Astrocyte (in vitro differentiated cells and primary cell): ENCODE measurements at regions not wholly inside any gene's neighbourhood (a gene's known extent, or its start where the extent isn't known, plus 50 kb on each side); places are given as distances from the start of the nearest gene placed in this dataset.

ENCODE experiments used
- DNase-seq: peaks from one replicate; pipeline ENCODE4 v3.0.0-alpha.2; 2010; ENCODE audit warnings: low read depth
- FAIRE-seq: peaks from 2 replicates; lab custom pipeline; 2011; peaks lifted over from hg19 to GRCh38; lab: Jason Lieb, UNC
- H2AFZ ChIP-seq: 2 replicates; pipeline ENCODE4 v1.6.0; 2012; ENCODE audit warnings: low read depth, low read length, inconsistent platforms
- H3K27ac ChIP-seq: 2 replicates; pipeline ENCODE4 v1.5.1; 2011; ENCODE audit warnings: low read depth, low read length, inconsistent platforms
- H3K27me3 ChIP-seq: 2 replicates; pipeline ENCODE4 v1.6.0; 2011; ENCODE audit warnings: low read length, inconsistent platforms; ENCODE audit not compliant: insufficient read depth
- H3K36me3 ChIP-seq: 2 replicates; pipeline ENCODE4 v1.5.1; 2011; ENCODE audit warnings: low read length, inconsistent platforms; ENCODE audit not compliant: insufficient read depth
- H3K4me1 ChIP-seq: 2 replicates; pipeline ENCODE4 v1.5.1; 2011; ENCODE audit warnings: low read length, inconsistent platforms; ENCODE audit not compliant: insufficient read depth
- H3K4me2 ChIP-seq: 2 replicates; pipeline ENCODE4 v1.6.0; 2012; ENCODE audit warnings: low read length, inconsistent platforms
- H3K4me3 ChIP-seq: 2 replicates; pipeline ENCODE4 v1.5.1; 2011; ENCODE audit warnings: low read depth, mild to moderate bottlenecking, low read length, inconsistent platforms; ENCODE audit not compliant: insufficient read depth
- H3K79me2 ChIP-seq: 2 replicates; pipeline ENCODE4 v1.6.0; 2012; ENCODE audit warnings: mild to moderate bottlenecking, low read length, inconsistent platforms; ENCODE audit not compliant: insufficient read depth
- H3K9ac ChIP-seq: 2 replicates; pipeline ENCODE4 v1.6.0; 2012; ENCODE audit warnings: mild to moderate bottlenecking, low read length, inconsistent platforms
- H3K9me3 ChIP-seq: 2 replicates; pipeline ENCODE4 v1.5.1; 2012; ENCODE audit warnings: low read depth, mild to moderate bottlenecking, low read length, inconsistent platforms; ENCODE audit not compliant: insufficient read depth
- H4K20me1 ChIP-seq: 2 replicates; pipeline ENCODE4 v1.6.0; 2012; ENCODE audit warnings: low read length, inconsistent platforms; ENCODE audit not compliant: insufficient read depth
- H3K27ac Mint-ChIP-seq: one replicate; pipeline ENCODE4 v1.8.0; 2021; ENCODE audit warnings: mild to moderate bottlenecking, mixed read lengths; ENCODE audit not compliant: unreplicated experiment
- H3K27me3 Mint-ChIP-seq: one replicate; pipeline ENCODE4 v1.8.0; 2021; ENCODE audit warnings: low read depth, mixed read lengths; ENCODE audit not compliant: unreplicated experiment
- H3K36me3 Mint-ChIP-seq: one replicate; pipeline ENCODE4 v1.8.0; 2021; ENCODE audit warnings: low read depth, mixed read lengths; ENCODE audit not compliant: unreplicated experiment
- H3K4me1 Mint-ChIP-seq: one replicate; pipeline ENCODE4 v1.8.0; 2021; ENCODE audit warnings: low read depth, mixed read lengths; ENCODE audit not compliant: unreplicated experiment
- H3K4me3 Mint-ChIP-seq: one replicate; pipeline ENCODE4 v1.8.0; 2021; ENCODE audit warnings: mild to moderate bottlenecking, moderate library complexity, mixed read lengths; ENCODE audit not compliant: unreplicated experiment
- H3K9me3 Mint-ChIP-seq: one replicate; pipeline ENCODE4 v1.8.0; 2021; ENCODE audit warnings: mild to moderate bottlenecking, mixed read lengths; ENCODE audit not compliant: unreplicated experiment
- EZH2 ChIP-seq: IDR thresholded peaks from 2 replicates; pipeline ENCODE4 v1.6.1; 2012; ENCODE audit warnings: mild to moderate bottlenecking, low read length, inconsistent platforms; ENCODE audit not compliant: insufficient read depth
- TF ChIP-seq, protein P1 (sequence below): IDR thresholded peaks from 2 replicates; pipeline ENCODE4 v1.5.1; 2011; ENCODE audit warnings: low read depth, mild to moderate bottlenecking, inconsistent platforms, low read length, moderate library complexity; ENCODE audit not compliant: insufficient read depth

DNA sequence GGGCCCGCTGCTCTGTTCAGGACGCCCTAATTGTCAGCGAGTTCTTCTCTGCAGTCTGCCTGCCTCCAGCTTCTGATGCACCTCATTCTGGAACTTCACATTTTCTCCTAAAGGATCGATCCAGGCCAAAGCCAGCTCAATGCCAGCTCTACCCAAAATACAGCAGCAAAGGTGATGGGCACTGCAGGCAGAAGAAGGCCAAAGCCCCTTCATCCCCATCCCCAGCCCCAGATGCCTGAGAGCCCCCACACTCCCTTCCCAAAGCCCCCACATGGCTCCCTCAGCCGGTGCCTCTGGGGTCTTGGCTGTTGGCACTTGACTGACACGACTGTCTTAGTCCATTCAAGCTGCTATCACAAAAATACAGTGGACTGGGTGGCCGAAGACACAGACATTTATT lies 410.3 kb downstream of the BRD1 start:
- FAIRE-seq (no peak), DNase-seq (no peak)
- Histone ChIP-seq H3K4me2 (no peak overlapping the region), H3K9ac (no peak overlapping the region), H3K27me3 (no peaks in the 10 kb centered on the region), H4K20me1 (no peaks in the 10 kb centered on the region), H3K79me2 (no peaks in the 10 kb centered on the region), H3K9me3 (peaks cover 13% of the 10 kb centered on the region), H3K4me1 (no peaks in the 10 kb centered on the region), H3K27ac (no peak overlapping the region), H3K36me3 (no peaks in the 10 kb centered on the region), H2AFZ (no peak overlapping the region), H3K4me3 (no peak overlapping the region)
- H3K27ac Mint-ChIP-seq: no peak overlapping the region
- no peak for TF ChIP-seq EZH2
- TF ChIP-seq, protein P1, sequence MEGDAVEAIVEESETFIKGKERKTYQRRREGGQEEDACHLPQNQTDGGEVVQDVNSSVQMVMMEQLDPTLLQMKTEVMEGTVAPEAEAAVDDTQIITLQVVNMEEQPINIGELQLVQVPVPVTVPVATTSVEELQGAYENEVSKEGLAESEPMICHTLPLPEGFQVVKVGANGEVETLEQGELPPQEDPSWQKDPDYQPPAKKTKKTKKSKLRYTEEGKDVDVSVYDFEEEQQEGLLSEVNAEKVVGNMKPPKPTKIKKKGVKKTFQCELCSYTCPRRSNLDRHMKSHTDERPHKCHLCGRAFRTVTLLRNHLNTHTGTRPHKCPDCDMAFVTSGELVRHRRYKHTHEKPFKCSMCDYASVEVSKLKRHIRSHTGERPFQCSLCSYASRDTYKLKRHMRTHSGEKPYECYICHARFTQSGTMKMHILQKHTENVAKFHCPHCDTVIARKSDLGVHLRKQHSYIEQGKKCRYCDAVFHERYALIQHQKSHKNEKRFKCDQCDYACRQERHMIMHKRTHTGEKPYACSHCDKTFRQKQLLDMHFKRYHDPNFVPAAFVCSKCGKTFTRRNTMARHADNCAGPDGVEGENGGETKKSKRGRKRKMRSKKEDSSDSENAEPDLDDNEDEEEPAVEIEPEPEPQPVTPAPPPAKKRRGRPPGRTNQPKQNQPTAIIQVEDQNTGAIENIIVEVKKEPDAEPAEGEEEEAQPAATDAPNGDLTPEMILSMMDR: no peak
- H3K36me3 Mint-ChIP-seq: no peaks in the 10 kb centered on the region
- H3K4me1 Mint-ChIP-seq: no peaks in the 10 kb centered on the region
- H3K9me3 Mint-ChIP-seq: no peaks in the 10 kb centered on the region
- H3K27me3 Mint-ChIP-seq: peaks cover 15% of the 10 kb centered on the region
- H3K4me3 Mint-ChIP-seq: no peak overlapping the region

DNA sequence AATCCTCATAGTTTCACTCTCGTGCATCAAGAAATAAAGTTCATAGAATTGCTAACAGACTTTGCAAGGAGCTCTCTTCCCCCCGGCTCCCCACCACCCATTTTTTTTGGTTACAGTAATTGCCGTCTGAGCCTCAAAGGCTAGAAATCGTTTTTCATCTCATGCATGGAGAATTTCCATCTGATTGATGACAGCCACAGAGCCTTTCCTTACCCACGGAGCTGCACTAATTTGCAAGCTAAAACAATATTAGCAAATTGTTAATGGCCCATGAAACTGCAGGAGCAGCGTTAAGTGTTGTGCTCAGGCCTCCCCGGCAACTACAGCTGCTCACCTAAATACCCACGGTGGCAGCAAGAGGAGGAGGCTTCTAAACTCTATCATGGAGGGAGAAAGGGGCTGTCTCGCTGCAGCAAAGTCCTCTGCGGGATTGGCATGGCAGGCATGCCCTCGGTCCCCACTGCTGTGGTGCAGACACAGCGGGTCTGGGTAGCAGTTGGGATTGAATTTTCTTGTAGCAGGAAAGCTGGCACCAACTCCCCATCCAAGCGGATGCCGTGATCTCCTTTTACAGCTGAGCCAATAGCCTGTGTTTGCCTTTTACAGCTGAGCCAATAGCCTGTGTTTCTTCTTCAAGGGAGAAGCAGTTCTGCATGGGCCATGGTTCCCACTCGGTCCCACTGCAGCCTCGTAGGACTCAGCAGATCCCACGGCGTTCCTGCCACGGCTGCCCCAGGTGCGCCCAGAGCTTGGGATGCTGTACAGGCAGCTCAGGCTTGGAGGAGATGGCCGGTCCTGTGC lies 412.3 kb downstream of the BRD1 start:
- no peaks in the 10 kb centered on the region for H3K79me2 ChIP-seq
- no peak overlapping the region for H3K27ac Mint-ChIP-seq
- no peak overlapping the region for H3K27ac ChIP-seq
- no peaks in the 10 kb centered on the region for H3K4me1 Mint-ChIP-seq
- no peak overlapping the region for H3K4me3 Mint-ChIP-seq
- H3K4me1 ChIP-seq: no peaks in the 10 kb centered on the region
- peaks cover 2% of the 10 kb centered on the region for H3K9me3 Mint-ChIP-seq
- H3K36me3 ChIP-seq: no peaks in the 10 kb centered on the region
- no peak overlapping the region for H2AFZ ChIP-seq
- no peak for DNase-seq
- no peak for FAIRE-seq
- no peaks in the 10 kb centered on the region for H4K20me1 ChIP-seq
- peaks cover 10% of the 10 kb centered on the region for H3K9me3 ChIP-seq
- no peaks in the 10 kb centered on the region for H3K27me3 ChIP-seq
- TF ChIP-seq, protein P1: no peak
- no peak for TF ChIP-seq EZH2
- H3K9ac ChIP-seq: no peak overlapping the region
- peaks cover 16% of the 10 kb centered on the region for H3K27me3 Mint-ChIP-seq
- H3K4me2 ChIP-seq: no peak overlapping the region
- H3K4me3 ChIP-seq: no peak overlapping the region
- H3K36me3 Mint-ChIP-seq: no peaks in the 10 kb centered on the region

DNA sequence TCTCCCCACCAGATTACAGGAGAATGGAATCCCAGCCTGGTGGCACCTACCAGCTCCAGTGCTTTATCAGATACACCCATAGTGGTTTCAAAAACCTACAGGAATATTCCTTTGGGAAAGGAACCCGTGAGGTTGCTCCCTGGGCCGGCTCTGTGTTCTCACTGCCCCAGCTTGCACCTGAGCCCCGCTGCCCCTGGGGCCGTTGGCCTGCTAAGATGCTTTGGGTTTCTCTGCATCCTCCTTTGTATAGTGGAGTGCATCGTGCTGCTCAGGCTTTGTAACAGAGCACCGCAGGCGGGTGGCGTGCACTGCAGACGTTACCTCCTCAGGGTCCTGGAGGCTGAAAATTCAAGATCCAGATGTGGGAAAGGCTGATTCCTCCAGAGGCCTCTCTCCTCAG lies 414.1 kb downstream of the BRD1 start:
- H3K4me2 ChIP-seq: no peak overlapping the region
- no peak for TF ChIP-seq EZH2
- TF ChIP-seq, protein P1: no peak
- Mint-ChIP-seq H3K4me1 (no peaks in the 10 kb centered on the region), H3K27me3 (peaks cover 20% of the 10 kb centered on the region), H3K27ac (no peak overlapping the region), H3K9me3 (peaks cover 2% of the 10 kb centered on the region), H3K36me3 (no peaks in the 10 kb centered on the region), H3K4me3 (no peak overlapping the region)
- no peaks in the 10 kb centered on the region for H3K79me2 ChIP-seq
- H2AFZ ChIP-seq: no peak overlapping the region
- no peak overlapping the region for H3K9ac ChIP-seq
- DNase-seq (no peak), FAIRE-seq (no peak)
- H3K36me3 ChIP-seq: no peaks in the 10 kb centered on the region
- no peaks in the 10 kb centered on the region for H4K20me1 ChIP-seq
- H3K27ac ChIP-seq: no peak overlapping the region
- H3K4me1 ChIP-seq: no peaks in the 10 kb centered on the region
- H3K9me3 ChIP-seq: peaks cover 7% of the 10 kb centered on the region
- no peak overlapping the region for H3K4me3 ChIP-seq
- no peaks in the 10 kb centered on the region for H3K27me3 ChIP-seq
